ENCODE measurements at regions not wholly inside any gene's neighbourhood (a gene's known extent, or its start where the extent isn't known, plus 50 kb on each side); places are given as distances from the start of the nearest gene placed in this dataset.

DNA sequence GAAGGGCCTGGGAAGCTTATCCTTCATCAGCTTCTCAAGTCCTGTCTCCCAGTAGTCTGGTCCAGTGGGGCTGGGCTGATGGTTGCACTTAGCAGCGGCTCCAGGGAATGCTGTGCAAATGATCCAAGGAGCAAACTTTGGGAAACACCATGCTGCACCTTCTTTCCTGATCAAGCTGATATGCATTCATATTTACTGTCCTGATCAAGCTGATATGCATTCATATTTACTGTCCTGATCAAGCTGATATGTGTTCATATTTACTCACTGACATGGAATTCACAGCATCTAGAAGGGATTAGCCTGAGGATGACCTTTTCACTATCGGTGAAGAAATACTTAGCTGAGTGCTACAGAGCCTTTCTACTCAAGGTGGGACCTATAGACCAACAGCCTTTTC is 330.7 kb downstream of the BMPER start:
- Histone ChIP-seq H3K27me3 (no peaks in the 10 kb centered on the region), H3K36me3 (no peaks in the 10 kb centered on the region), H3K4me1 (no peaks in the 10 kb centered on the region), H3K9me3 (peaks cover 0 to 4% of the 10 kb centered on the region in 2 donors), H3K4me3 (no peak overlapping the region), H3K27ac (no peak overlapping the region)
- TF ChIP-seq, protein P1, sequence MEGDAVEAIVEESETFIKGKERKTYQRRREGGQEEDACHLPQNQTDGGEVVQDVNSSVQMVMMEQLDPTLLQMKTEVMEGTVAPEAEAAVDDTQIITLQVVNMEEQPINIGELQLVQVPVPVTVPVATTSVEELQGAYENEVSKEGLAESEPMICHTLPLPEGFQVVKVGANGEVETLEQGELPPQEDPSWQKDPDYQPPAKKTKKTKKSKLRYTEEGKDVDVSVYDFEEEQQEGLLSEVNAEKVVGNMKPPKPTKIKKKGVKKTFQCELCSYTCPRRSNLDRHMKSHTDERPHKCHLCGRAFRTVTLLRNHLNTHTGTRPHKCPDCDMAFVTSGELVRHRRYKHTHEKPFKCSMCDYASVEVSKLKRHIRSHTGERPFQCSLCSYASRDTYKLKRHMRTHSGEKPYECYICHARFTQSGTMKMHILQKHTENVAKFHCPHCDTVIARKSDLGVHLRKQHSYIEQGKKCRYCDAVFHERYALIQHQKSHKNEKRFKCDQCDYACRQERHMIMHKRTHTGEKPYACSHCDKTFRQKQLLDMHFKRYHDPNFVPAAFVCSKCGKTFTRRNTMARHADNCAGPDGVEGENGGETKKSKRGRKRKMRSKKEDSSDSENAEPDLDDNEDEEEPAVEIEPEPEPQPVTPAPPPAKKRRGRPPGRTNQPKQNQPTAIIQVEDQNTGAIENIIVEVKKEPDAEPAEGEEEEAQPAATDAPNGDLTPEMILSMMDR (IDR thresholded peaks at IDR 0.05): no peak
- no peak for DNase-seq (ENCODE audit: low spot score)

DNA sequence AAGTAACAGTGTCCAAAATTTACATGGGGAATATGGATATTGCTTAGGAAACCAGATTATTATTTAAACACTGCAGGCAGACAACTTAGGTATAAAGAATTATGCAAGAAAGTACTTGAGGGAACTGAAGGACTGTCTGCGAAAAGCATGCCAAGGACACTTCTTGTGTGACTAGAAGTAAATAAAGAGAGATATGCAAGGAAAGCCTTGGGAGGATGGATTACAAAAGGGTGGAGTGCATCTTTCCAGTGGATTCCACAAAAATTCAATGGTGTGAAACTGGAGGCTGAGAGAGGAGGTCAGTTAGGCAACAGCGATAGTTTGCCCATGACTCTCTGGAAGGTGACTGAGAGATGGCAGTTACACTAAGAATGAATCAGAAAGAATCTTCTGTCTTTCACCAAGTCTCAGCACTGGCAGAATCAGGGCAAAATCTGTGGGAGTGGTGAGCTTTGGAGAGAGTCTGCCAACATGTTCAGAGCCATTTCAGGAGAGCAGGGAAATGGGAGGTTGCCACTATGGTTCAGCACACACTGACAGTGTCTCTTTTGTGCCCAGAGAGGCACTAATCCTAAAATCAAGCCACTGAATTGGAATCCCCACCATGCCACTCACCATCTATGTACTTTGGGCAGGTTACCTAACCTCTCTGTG is 331.6 kb downstream of the BMPER start:
- Histone ChIP-seq H3K27ac (no peak overlapping the region), H3K4me1 (no peaks in the 10 kb centered on the region), H3K27me3 (no peaks in the 10 kb centered on the region), H3K9me3 (no peaks in the 10 kb centered on the region), H3K4me3 (no peak overlapping the region), H3K36me3 (no peaks in the 10 kb centered on the region)
- DNase-seq (ENCODE audit: low spot score): no peak
- TF ChIP-seq, protein P1 (IDR thresholded peaks at IDR 0.05): no peak

DNA sequence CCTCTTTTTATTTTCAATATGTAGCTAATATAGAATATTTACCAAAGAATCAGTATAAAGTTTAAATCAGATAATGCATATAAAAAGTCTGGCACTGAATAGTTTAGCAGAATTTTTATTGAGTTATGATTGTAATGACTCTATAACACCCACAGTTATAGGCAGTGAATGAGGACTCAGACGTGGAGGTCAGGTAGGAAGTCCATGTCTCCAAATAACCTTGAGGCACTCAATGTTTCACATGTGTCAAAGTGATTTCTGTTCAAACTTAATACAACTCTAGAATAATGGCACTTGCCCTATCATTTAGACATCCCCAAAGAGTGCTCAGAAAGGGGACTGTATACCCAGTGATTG is 332.1 kb downstream of the BMPER start:
- no peak overlapping the region for H3K4me3 ChIP-seq
- H3K4me1 ChIP-seq: no peaks in the 10 kb centered on the region
- no peaks in the 10 kb centered on the region for H3K27me3 ChIP-seq
- H3K9me3 ChIP-seq: no peaks in the 10 kb centered on the region
- H3K36me3 ChIP-seq: no peaks in the 10 kb centered on the region
- TF ChIP-seq, protein P1 (IDR thresholded peaks at IDR 0.05): no peak
- DNase-seq (ENCODE audit: low spot score): no peak
- no peak overlapping the region for H3K27ac ChIP-seq

DNA sequence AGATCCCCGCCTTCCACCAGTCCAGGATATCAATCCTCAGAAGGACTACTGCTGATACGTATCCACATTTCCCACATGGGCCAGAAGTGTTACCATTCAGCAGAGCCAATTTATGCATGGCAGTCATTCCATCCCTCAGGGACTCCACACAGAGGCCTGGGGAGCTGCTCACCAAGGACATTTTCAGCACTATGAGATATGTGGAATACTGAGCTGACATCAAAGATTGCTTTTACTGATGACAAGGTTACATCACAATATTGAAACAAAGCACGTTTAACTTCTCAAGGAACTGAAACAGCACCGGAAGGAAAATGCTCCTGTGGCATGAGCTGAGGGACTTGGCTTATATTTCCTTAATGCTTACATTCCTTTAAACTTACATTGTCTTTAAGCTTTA is 335.1 kb downstream of the BMPER start:
- DNase-seq (ENCODE audit: low spot score): no peak
- Histone ChIP-seq H3K9me3 (no peaks in the 10 kb centered on the region), H3K27ac (no peak overlapping the region), H3K4me3 (no peak overlapping the region), H3K27me3 (no peaks in the 10 kb centered on the region), H3K4me1 (no peaks in the 10 kb centered on the region), H3K36me3 (no peaks in the 10 kb centered on the region)
- TF ChIP-seq, protein P1 (IDR thresholded peaks at IDR 0.05): no peak

DNA sequence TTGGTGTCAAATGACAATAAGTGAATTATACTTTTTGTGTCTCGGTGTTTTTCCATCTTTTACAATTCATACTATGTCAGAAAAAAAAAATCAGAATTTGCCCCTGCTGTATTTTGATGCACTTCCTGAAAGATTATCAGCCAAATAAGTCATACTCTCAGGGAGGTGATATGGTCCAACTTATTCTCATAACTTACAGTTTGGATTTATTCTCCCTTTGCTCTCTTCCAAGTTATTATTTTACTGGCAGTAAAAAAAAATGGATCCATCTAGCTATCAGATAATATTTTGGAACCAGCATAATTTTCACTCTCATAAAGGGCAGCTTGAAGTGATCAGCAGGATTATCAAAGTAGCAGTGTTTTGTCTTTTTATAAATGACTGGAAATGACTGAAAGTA is 337.1 kb downstream of the BMPER start:
- H3K27ac ChIP-seq: no peak overlapping the region
- no peaks in the 10 kb centered on the region for H3K9me3 ChIP-seq
- no peak for DNase-seq (ENCODE audit: low spot score)
- no peaks in the 10 kb centered on the region for H3K36me3 ChIP-seq
- H3K4me3 ChIP-seq: no peak overlapping the region
- H3K27me3 ChIP-seq: no peaks in the 10 kb centered on the region
- H3K4me1 ChIP-seq: no peaks in the 10 kb centered on the region
- TF ChIP-seq, protein P1 (IDR thresholded peaks at IDR 0.05): no peak

DNA sequence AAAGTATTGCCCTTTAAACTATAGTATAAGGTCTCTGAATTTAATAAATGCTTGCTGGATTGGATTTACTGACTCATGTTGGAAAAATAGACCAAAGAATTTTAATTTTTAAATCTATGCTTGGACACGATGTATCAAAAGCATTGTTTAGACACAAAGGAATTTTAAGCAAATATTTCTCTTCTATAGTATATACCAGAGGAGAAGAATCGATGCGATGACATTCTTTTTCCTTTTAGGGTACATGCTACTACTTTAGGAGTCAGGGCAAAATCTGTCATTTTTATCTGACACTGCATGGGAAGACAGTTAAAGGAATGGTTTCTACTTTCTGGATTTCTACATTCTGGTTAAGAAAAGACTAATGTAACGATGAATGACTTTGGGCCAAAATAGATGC is 339.9 kb downstream of the BMPER start:
- Histone ChIP-seq H3K27ac (no peak overlapping the region), H3K36me3 (no peaks in the 10 kb centered on the region), H3K4me1 (no peaks in the 10 kb centered on the region), H3K4me3 (no peak overlapping the region), H3K9me3 (no peaks in the 10 kb centered on the region), H3K27me3 (no peaks in the 10 kb centered on the region)
- TF ChIP-seq, protein P1 (IDR thresholded peaks at IDR 0.05): no peak
- DNase-seq (ENCODE audit: low spot score): no peak

All from right atrium auricular region (tissue), 2 donors.